BJ (cell line): ENCODE measurements at regions not wholly inside any gene's neighbourhood (a gene's known extent, or its start where the extent isn't known, plus 50 kb on each side); places are given as distances from the start of the nearest gene placed in this dataset.

ENCODE experiments used
- CTCF ChIA-PET: fragments of 350-600 bp; formaldehyde crosslinking; extraction: SDS; loops from one replicate; lab custom pipeline; 2021; ENCODE audit warnings: antibody characterized with exemption, inconsistent platforms; lab: Yijun Ruan, JAX
- POLR2A ChIA-PET: fragments of 300-600 bp; sonication (Branson Sonifier 250); formaldehyde crosslinking; extraction: SDS; loops from one replicate; lab custom pipeline; 2021; ENCODE audit warnings: antibody characterized with exemption; lab: Charles Lee
- DNase-seq: peaks from one replicate; pipeline ENCODE4 v3.0.0-alpha.2; 2011; ENCODE audit warnings: low read depth
- H3K27me3 ChIP-seq: 2 replicates; pipeline ENCODE4 v1.6.0; 2011; ENCODE audit warnings: low read length; ENCODE audit not compliant: control insufficient read depth, insufficient read depth
- H3K36me3 ChIP-seq: 2 replicates; pipeline ENCODE4 v1.5.1; 2011; ENCODE audit warnings: low read length; ENCODE audit not compliant: control insufficient read depth, insufficient read depth
- H3K4me3 ChIP-seq: 2 replicates; pipeline ENCODE4 v1.5.1; 2011; ENCODE audit warnings: low read depth, mild to moderate bottlenecking, control low read depth, low read length
- TF ChIP-seq, protein P1 (sequence below): IDR thresholded peaks from 2 replicates; pipeline ENCODE4 v1.5.1; 2011; ENCODE audit warnings: low read depth, mild to moderate bottlenecking, control low read depth, inconsistent platforms, low read length, moderate library complexity; ENCODE audit not compliant: insufficient read depth

DNA sequence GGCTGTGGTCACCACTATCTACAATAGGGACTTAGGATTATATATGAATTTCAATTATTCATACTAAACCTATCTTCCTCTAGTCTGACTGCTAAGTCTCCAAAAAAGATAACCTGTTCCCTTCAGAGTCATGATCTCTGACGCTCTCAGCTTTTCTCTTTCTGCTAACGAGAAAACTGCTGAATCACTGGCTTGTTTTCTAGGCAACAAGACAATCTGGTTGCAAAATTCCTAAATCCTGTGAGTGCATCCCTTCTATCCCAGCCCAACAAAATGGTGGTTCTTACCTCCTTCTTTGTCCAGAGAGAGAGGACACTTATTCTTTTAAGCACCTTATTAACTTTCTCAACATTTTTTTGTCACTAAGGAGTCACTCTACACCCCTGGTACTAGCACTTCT, 312.3 kb upstream of the PKDCC start:
- no peak for DNase-seq
- Histone ChIP-seq H3K36me3 (no peaks in the 10 kb centered on the region), H3K27me3 (0 out of 2 replicates have a peak, but pooled peaks cover 1% of the 10 kb centered on the region), H3K4me3 (no peak overlapping the region)
- TF ChIP-seq, protein P1, sequence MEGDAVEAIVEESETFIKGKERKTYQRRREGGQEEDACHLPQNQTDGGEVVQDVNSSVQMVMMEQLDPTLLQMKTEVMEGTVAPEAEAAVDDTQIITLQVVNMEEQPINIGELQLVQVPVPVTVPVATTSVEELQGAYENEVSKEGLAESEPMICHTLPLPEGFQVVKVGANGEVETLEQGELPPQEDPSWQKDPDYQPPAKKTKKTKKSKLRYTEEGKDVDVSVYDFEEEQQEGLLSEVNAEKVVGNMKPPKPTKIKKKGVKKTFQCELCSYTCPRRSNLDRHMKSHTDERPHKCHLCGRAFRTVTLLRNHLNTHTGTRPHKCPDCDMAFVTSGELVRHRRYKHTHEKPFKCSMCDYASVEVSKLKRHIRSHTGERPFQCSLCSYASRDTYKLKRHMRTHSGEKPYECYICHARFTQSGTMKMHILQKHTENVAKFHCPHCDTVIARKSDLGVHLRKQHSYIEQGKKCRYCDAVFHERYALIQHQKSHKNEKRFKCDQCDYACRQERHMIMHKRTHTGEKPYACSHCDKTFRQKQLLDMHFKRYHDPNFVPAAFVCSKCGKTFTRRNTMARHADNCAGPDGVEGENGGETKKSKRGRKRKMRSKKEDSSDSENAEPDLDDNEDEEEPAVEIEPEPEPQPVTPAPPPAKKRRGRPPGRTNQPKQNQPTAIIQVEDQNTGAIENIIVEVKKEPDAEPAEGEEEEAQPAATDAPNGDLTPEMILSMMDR: no peak
- POLR2A ChIA-PET: no interaction called here
- CTCF ChIA-PET: interaction anchor here (1.0 to 1.3 kb wide), 2 partner anchors 8 to 20 kb away, joined by 3 to 4 read pairs; no protein-coding TSS in a partner anchor

DNA sequence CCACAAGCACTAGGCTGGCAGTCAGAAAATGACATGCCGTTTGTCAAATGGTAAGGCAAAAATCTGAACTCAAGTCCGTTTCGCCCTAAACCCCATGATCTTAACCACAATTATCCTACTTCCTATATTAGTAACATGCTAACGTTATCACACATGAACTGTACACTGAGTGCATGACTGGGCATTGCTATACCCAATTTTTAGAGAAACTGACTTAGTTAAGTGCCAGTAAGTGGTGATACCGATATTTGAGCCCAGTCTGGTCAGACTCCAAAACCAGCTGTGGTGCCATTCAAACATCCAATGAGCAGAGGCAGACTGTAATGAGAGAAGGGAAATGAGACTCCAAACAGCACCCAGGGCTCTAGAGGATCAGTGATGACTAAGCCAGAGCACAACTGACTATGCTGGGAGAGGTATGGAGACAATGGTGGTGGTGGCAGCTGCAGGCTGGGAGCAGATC, 311.7 kb upstream of the PKDCC start:
- Histone ChIP-seq H3K27me3 (0 out of 2 replicates have a peak, but pooled peaks cover 1% of the 10 kb centered on the region), H3K4me3 (no peak overlapping the region), H3K36me3 (no peaks in the 10 kb centered on the region)
- TF ChIP-seq, protein P1: no peak
- CTCF ChIA-PET: no interaction called here
- DNase-seq: no peak
- POLR2A ChIA-PET: no interaction called here

DNA sequence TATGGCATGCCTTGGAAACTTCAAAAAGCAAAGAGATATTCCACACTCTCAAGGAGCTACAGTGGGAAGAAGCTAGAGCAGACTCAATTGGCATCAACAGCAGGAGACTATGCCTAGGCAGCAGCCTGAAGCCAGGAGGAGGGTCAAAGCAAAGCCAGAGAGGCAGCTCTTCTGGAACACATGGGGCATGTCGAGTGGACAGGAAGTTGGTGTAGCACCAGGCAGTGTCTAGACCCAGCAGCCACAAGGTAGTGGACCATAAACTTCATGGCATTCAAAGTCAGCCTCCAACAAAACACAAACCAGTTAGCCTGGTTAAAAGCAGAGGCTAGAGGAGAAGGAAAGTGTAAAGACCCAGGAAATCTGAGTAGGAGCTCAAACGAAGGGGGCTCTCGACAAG, 311.2 kb upstream of the PKDCC start:
- POLR2A ChIA-PET: no interaction called here
- Histone ChIP-seq H3K4me3 (no peak overlapping the region), H3K27me3 (0 out of 2 replicates have a peak, but pooled peaks cover 1% of the 10 kb centered on the region), H3K36me3 (no peaks in the 10 kb centered on the region)
- CTCF ChIA-PET: no interaction called here
- DNase-seq: no peak
- TF ChIP-seq, protein P1: no peak

DNA sequence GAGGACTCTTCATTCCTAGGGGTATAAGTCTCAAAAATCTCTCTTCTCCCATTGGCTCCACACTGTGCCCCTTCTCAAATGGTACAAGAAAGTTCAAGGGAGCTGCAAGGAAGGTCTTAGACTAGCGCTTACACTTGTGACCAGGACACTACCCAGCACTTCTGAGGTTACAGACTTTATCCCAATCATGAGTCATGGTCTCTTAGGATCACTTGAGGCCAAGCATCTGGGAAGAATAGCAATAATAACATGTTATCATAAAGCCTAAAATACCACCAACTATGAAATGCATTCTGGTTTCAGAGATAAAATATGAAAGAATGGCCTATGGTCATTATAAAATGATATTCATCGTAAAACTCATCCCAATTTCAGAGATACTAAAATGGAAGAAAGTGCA, 309.9 kb upstream of the PKDCC start:
- no peaks in the 10 kb centered on the region for H3K36me3 ChIP-seq
- TF ChIP-seq, protein P1: no peak
- ChIA-PET CTCF (no interaction called here), POLR2A (no interaction called here)
- DNase-seq: no peak
- no peaks in the 10 kb centered on the region for H3K27me3 ChIP-seq
- no peak overlapping the region for H3K4me3 ChIP-seq

DNA sequence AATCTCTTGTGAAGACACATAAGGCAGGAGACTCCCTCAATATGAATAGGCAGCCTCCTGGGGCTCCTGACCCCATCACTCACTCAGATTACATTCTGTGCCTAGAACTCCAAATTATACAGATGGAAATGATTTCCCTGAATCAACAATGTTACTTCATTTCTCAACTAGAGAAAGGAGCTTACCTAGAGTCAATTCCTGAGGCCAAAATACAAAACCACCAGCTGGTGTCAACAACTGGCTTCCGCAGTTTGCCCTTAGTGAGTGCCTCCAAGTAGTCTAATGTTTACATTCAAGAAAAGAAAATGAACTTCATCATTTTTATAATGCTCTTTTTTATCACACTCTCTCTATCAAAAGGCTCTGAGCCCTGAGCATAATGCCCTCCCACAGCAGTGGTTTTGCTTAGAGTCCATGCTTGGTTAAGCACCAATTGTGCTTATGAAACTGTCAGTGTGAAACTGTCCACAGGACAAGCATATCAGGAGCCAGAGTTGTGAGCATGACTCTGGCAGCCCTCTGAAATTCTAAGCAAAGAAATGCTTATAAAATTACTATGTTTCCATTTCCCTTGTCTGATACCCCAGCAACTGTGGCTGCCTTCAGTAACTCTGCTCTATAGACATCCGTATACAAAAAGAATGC, 305.7 kb upstream of the PKDCC start:
- no peaks in the 10 kb centered on the region for H3K27me3 ChIP-seq
- POLR2A ChIA-PET: no interaction called here
- H3K36me3 ChIP-seq: no peaks in the 10 kb centered on the region
- DNase-seq: no peak
- H3K4me3 ChIP-seq: no peak overlapping the region
- TF ChIP-seq, protein P1: no peak
- CTCF ChIA-PET: no interaction called here
